Uterus (tissue), 3 donors: ENCODE measurements at regions not wholly inside any gene's neighbourhood (a gene's known extent, or its start where the extent isn't known, plus 50 kb on each side); places are given as distances from the start of the nearest gene placed in this dataset.

ENCODE experiments used
- DNase-seq, 2 donors: peaks; one replicate each; pipeline ENCODE4 v3.0.0-alpha.2; 2019 to 2020
- H3K27ac ChIP-seq, 2 donors: fragments of 200-600 bp; sonication (generic); 1 replicate in 1 of 2; 2 replicates in 1 of 2; pipeline ENCODE4 v1.5.1; 2016 to 2018
- H3K27me3 ChIP-seq, 2 donors: fragments of 200-600 bp; sonication (generic); one replicate each; pipeline ENCODE4 v1.5.1; 2018 to 2019; ENCODE audit warnings: control low read depth in 1 of 2
- H3K36me3 ChIP-seq, 2 donors: fragments of 200-600 bp; sonication (generic); one replicate each; pipeline ENCODE4 v1.5.1; 2019; ENCODE audit warnings: control low read depth in 1 of 2
- H3K4me1 ChIP-seq, 2 donors: fragments of 200-600 bp; sonication (generic); one replicate each; pipeline ENCODE4 v1.5.1; 2018 to 2019; ENCODE audit warnings: control low read depth in 1 of 2
- H3K4me3 ChIP-seq, 2 donors: fragments of 200-600 bp; sonication (generic); 1 replicate in 1 of 2; 2 replicates in 1 of 2; pipeline ENCODE4 v1.5.1; 2018 to 2019; ENCODE audit warnings: mild to moderate bottlenecking in 1 of 2
- H3K9me3 ChIP-seq, 2 donors: fragments of 200-600 bp; sonication (generic); one replicate each; pipeline ENCODE4 v1.5.1; 2019; ENCODE audit warnings: control low read depth in 1 of 2
- CTCF ChIP-seq, 4 experiments: fragments of 200-600 bp in 2 of 4; fragments of 450-650 bp in 2 of 4; sonication (generic) in 2 of 4; IDR thresholded peaks; one replicate each; pipeline ENCODE4 v1.5.1; 2016 to 2019; ENCODE audit warnings: antibody characterized with exemption in 4 of 4, mild to moderate bottlenecking in 2 of 4, moderate library complexity in 1 of 4
- POLR2A ChIP-seq, 2 donors: fragments of 450-650 bp; IDR thresholded peaks; one replicate each; pipeline ENCODE4 v1.6.1; 2016; ENCODE audit warnings: antibody characterized with exemption in 2 of 2, mild to moderate bottlenecking in 1 of 2, moderate library complexity in 1 of 2
- intact Hi-C: fragments of 100-400 bp; cut with DNase I; formaldehyde crosslinking; loops from one replicate; pipeline ENCODE4 v1.15.1; 2023; ENCODE audit warnings: low total_unique reads
- donor health status: DM: yes; HTN: yes; CAD: no.

DNA sequence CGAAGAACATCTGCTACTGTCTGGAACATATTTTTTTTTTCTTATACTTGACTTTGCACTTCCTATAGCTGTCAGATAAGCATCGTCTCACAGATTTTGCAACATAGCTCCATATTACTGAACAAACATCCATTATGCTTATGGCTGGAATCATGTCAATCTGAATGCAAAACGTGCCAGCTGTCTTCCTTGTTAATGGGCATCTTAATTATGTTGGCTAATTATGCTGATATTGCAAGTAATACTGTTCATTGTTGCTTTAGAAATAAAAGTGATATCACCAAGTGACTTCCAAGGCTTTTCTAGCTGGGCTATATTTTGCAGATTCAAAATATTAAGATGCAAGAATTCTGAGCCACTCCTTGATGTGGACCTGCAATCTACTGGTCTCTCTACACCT lies 176.8 kb downstream of the ARL4C start:
- TF ChIP-seq POLR2A (IDR thresholded peaks at IDR 0.05) (no peak), CTCF (IDR thresholded peaks at IDR 0.05) (no peak)
- H3K27ac ChIP-seq, result no peak overlapping the region
- H3K27me3 ChIP-seq, result no peaks in the 10 kb centered on the region
- no peaks in the 10 kb centered on the region for H3K9me3 ChIP-seq
- no peak overlapping the region for H3K4me3 ChIP-seq
- H3K36me3 ChIP-seq, result no peaks in the 10 kb centered on the region
- intact Hi-C loops, result no loop called here
- no peak for DNase-seq
- H3K4me1 ChIP-seq, result no peaks in the 10 kb centered on the region

GRCh38 chr2:234318361-234318760 lies 178.5 kb downstream of the ARL4C start:
- Histone ChIP-seq H3K4me1 (no peaks in the 10 kb centered on the region), H3K4me3 (no peak overlapping the region), H3K27me3 (no peaks in the 10 kb centered on the region), H3K9me3 (no peaks in the 10 kb centered on the region), H3K36me3 (no peaks in the 10 kb centered on the region), H3K27ac (no peak overlapping the region)
- intact Hi-C loops, result no loop called here
- no peak for DNase-seq
- TF ChIP-seq CTCF (IDR thresholded peaks at IDR 0.05) (no peak), POLR2A (IDR thresholded peaks at IDR 0.05) (no peak)

DNA sequence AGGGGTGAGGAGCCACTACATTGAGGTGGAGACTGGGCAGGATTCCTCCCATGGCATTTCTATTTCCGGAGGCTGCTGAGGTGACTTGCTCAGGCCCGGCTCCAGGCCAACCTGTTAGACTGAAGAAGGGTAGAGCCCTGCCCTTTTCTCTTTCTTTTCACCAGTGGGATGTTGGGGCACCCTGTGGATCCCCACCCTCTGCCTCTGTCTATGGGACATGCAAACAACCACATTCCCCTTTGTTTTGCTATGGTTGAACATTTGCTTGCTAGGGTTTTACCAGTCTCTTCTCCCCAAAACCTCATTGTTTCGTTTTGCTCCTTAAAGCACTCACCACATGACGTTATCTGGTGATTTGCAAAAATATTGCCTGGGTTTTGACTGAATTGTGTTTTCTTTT lies 183.3 kb downstream of the ARL4C start:
- Histone ChIP-seq H3K27me3 (no peaks in the 10 kb centered on the region), H3K4me1 (no peaks in the 10 kb centered on the region), H3K4me3 (no peak overlapping the region), H3K27ac (no peak overlapping the region), H3K36me3 (no peaks in the 10 kb centered on the region), H3K9me3 (no peaks in the 10 kb centered on the region)
- intact Hi-C loops, result no loop called here
- TF ChIP-seq CTCF (IDR thresholded peaks at IDR 0.05), result no peak
- no peak for TF ChIP-seq POLR2A (IDR thresholded peaks at IDR 0.05)
- DNase-seq, result no peak

DNA sequence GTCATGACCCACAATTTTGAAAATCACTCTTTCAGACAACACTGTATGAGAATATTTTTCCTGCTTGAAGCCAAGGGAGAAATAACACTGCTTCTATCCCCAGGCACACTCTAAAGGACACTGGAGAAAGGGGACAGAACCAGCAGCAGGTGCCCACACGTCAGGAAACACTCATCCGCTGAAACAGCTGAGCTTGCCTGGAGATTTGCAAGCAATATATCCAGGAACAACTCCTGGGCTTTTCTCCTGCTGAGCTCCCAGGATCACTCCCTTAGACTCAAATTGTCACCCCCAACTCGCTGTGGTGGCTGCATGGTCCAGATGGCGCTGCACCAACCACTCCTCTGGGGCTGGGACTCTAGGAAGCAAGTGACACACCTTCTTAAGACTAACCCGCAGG lies 186.7 kb downstream of the ARL4C start:
- no peaks in the 10 kb centered on the region for H3K4me1 ChIP-seq
- DNase-seq, result no peak
- intact Hi-C loops, result no loop called here
- no peak overlapping the region for H3K4me3 ChIP-seq
- TF ChIP-seq POLR2A (IDR thresholded peaks at IDR 0.05), result no peak
- TF ChIP-seq CTCF (IDR thresholded peaks at IDR 0.05), result no peak
- H3K9me3 ChIP-seq, result no peaks in the 10 kb centered on the region
- no peaks in the 10 kb centered on the region for H3K27me3 ChIP-seq
- no peak overlapping the region for H3K27ac ChIP-seq
- no peaks in the 10 kb centered on the region for H3K36me3 ChIP-seq

DNA sequence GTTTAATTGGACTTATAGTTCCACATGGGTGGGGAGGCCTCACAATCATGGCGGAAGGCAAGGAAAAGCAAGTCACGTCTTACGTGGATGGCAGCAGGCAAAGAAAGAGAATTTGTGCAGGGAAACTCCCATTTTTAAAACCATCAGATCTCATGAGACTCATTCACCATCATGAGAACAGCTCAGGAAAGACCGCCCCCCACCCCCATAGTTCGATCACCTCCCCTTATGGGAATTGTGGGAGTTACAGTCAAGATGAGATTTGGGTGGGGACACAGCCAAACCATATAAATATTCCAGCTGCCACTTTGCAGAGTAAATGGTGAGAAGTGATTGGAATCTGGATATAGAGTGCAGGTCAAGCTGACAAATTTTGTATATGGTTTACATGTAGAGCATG lies 187.4 kb downstream of the ARL4C start:
- Histone ChIP-seq H3K9me3 (no peaks in the 10 kb centered on the region), H3K4me1 (no peaks in the 10 kb centered on the region), H3K27ac (no peak overlapping the region), H3K4me3 (no peak overlapping the region), H3K27me3 (no peaks in the 10 kb centered on the region), H3K36me3 (no peaks in the 10 kb centered on the region)
- no peak for DNase-seq
- intact Hi-C loops, result no loop called here
- TF ChIP-seq POLR2A (IDR thresholded peaks at IDR 0.05) (no peak), CTCF (IDR thresholded peaks at IDR 0.05) (no peak)
